K562 (cell line): ENCODE measurements at regions not wholly inside any gene's neighbourhood (a gene's known extent, or its start where the extent isn't known, plus 50 kb on each side); places are given as distances from the start of the nearest gene placed in this dataset.

Experiments
- ATAC-seq: fragments of 200-7000 bp; cut with Tn5 transposase; 3 replicates; pipeline ENCODE4 v1.9.1; 2020; ENCODE audit warnings: moderate library complexity
- BruUV-seq: library from RNA; stranded (reverse); fragments of 400-500 nt; replicated peaks from 2 replicates; lab custom pipeline; 2021; lab: Mats Ljungman, UMichigan
- CTCF ChIA-PET: fragments of 300-600 bp; formaldehyde crosslinking; extraction: SDS; loops from one replicate; lab custom pipeline; 2021; ENCODE audit warnings: low intra/inter-chr PET ratio; lab: Yijun Ruan, JAX
- POLR2A ChIA-PET: fragments of 300-600, 350-650 bp; sonication (Branson Sonifier 250); formaldehyde crosslinking; extraction: SDS; loops from one replicate; lab custom pipeline; 2021; ENCODE audit warnings: antibody characterized with exemption, inconsistent platforms; lab: Yijun Ruan, JAX
- DNase-seq, 4 experiments: peaks; one replicate each; pipeline versions ENCODE4 v3.0.0 to v3.0.0-alpha.2; 2011 to 2018; ENCODE audit warnings: low spot score in 3 of 4, mixed read lengths in 3 of 4; ENCODE audit errors: extremely low read depth in 1 of 4
- FAIRE-seq: peaks from 2 replicates; lab custom pipeline; 2011; peaks lifted over from hg19 to GRCh38; lab: Jason Lieb, UNC
- H2AFZ ChIP-seq: 2 replicates; pipeline ENCODE4 v1.6.0; 2011; ENCODE audit warnings: low read depth, low read length, control low read depth, inconsistent platforms
- H3K27ac ChIP-seq: fragments of 200-600 bp; 3 replicates; pipeline ENCODE4 v1.8.0; 2011; ENCODE audit warnings: low read depth, mild to moderate bottlenecking, control low read depth, inconsistent platforms, low read length, moderate library complexity, mixed read lengths; ENCODE audit errors: extremely low read depth
- H3K27me3 ChIP-seq, 2 experiments: fragments of 300-600 bp in 1 of 2; 2 replicates in 1 of 2; 3 replicates in 1 of 2; pipeline versions ENCODE4 v1.6.0 to v1.8.0; 2011; ENCODE audit warnings: inconsistent platforms in 2 of 2, low read length in 2 of 2, mild to moderate bottlenecking in 1 of 2, mixed read lengths in 1 of 2, moderate library complexity in 1 of 2; ENCODE audit not compliant: control insufficient read depth in 2 of 2, insufficient read depth in 2 of 2
- H3K36me3 ChIP-seq: fragments of 300-600 bp; 3 replicates; pipeline ENCODE4 v1.8.0; 2011; ENCODE audit warnings: mild to moderate bottlenecking, low read length, inconsistent platforms; ENCODE audit not compliant: control insufficient read depth, insufficient read depth
- H3K4me1 ChIP-seq, 2 experiments: fragments of 200-600 bp in 1 of 2; replicated peaks in 1 of 2; 2 replicates in 1 of 2; 3 replicates in 1 of 2; pipeline versions ENCODE4 v1.5.1 to v1.8.0; 2011; ENCODE audit warnings: inconsistent platforms in 2 of 2, low read length in 2 of 2, mild to moderate bottlenecking in 1 of 2, mixed read lengths in 1 of 2, moderate library complexity in 1 of 2; ENCODE audit not compliant: control insufficient read depth in 2 of 2, insufficient read depth in 2 of 2
- H3K4me2 ChIP-seq: 2 replicates; pipeline ENCODE4 v1.6.1; 2011; ENCODE audit warnings: low read length, control low read depth, inconsistent platforms, mixed read lengths; ENCODE audit not compliant: insufficient read depth
- H3K4me3 ChIP-seq: fragments of 200-600 bp; sonication (generic), shearing (Covaris generic); 2 replicates; pipeline ENCODE4 v1.5.1; 2016; ENCODE audit warnings: control low read depth, inconsistent platforms
- H3K79me2 ChIP-seq: fragments of 200-600 bp; 3 replicates; pipeline ENCODE4 v1.8.0; 2011; ENCODE audit warnings: low read length, inconsistent platforms; ENCODE audit not compliant: control insufficient read depth, insufficient read depth
- H3K9ac ChIP-seq, 2 experiments: 2 replicates each; pipeline versions ENCODE4 v1.6.0 to v1.6.1; 2011; ENCODE audit warnings: low read depth in 2 of 2, low read length in 2 of 2, control low read depth in 1 of 2, inconsistent platforms in 1 of 2, mild to moderate bottlenecking in 1 of 2, mixed read lengths in 1 of 2; ENCODE audit not compliant: insufficient read depth in 1 of 2
- H3K9me1 ChIP-seq: one replicate; pipeline ENCODE4 v1.6.0; 2011; ENCODE audit warnings: inconsistent platforms, mild to moderate bottlenecking, low read length, moderate library complexity; ENCODE audit not compliant: control insufficient read depth, insufficient read depth
- H3K9me3 ChIP-seq: replicated peaks from 2 replicates; pipeline ENCODE4 v1.5.1; 2011; ENCODE audit warnings: low read depth, low read length, inconsistent platforms; ENCODE audit not compliant: control insufficient read depth, insufficient read depth
- H4K20me1 ChIP-seq: replicated peaks from 2 replicates; pipeline ENCODE4 v1.6.1; 2011; ENCODE audit warnings: low read length, inconsistent platforms, mixed read lengths; ENCODE audit not compliant: control insufficient read depth, insufficient read depth
- CBFA2T3 ChIP-seq: fragments of 450-650 bp; IDR thresholded peaks from 2 replicates; pipeline ENCODE4 v1.6.1; 2017
- CEBPB ChIP-seq: fragments of 450-650 bp; IDR thresholded peaks from 2 replicates; pipeline ENCODE4 v1.6.1; 2016; ENCODE audit warnings: missing genetic modification characterization, missing compliant biosample characterization
- EGR1 ChIP-seq: fragments of 450-650 bp; conservative IDR thresholded peaks from 2 replicates; pipeline ENCODE4 v1.6.1; 2017; ENCODE audit warnings: mild to moderate bottlenecking
- ELF4 ChIP-seq: fragments of 450-650 bp; formaldehyde crosslinking; IDR thresholded peaks from 2 replicates; pipeline ENCODE4 v1.4.0; 2022; ENCODE audit warnings: missing genetic modification characterization
- FIP1L1 ChIP-seq: fragments of 200-400 bp; formaldehyde crosslinking; IDR thresholded peaks from 2 replicates; pipeline ENCODE4 v1.6.1; 2018; ENCODE audit warnings: mild to moderate bottlenecking, low read depth, low read length; ENCODE audit not compliant: poor library complexity, severe bottlenecking
- HDAC6 ChIP-seq: IDR thresholded peaks from 2 replicates; pipeline ENCODE4 v1.6.1; 2012; ENCODE audit warnings: low read depth, mild to moderate bottlenecking, control low read depth, inconsistent platforms, low read length, moderate library complexity
- KLF6 ChIP-seq: fragments of 250-450 bp; sonication (Bioruptor Pico); IDR thresholded peaks from 2 replicates; pipeline ENCODE4 v1.4.0; 2020; ENCODE audit warnings: mild to moderate bottlenecking, moderate library complexity, borderline replicate concordance
- PATZ1 ChIP-seq: fragments of 250-450 bp; sonication (Bioruptor Pico); IDR thresholded peaks from 2 replicates; pipeline ENCODE4 v1.5.0; 2020; ENCODE audit warnings: mild to moderate bottlenecking, borderline replicate concordance
- PHF8 ChIP-seq: fragments of 200-600 bp; sonication (generic); IDR thresholded peaks from 2 replicates; pipeline ENCODE4 v1.6.1; 2012; ENCODE audit warnings: mixed run types, mild to moderate bottlenecking, inconsistent platforms, low read length, moderate library complexity, borderline replicate concordance
- SUPT5H ChIP-seq: fragments of 450-650 bp; IDR thresholded peaks from 2 replicates; pipeline ENCODE4 v1.6.1; 2016
- ZFX ChIP-seq: sonication (generic); formaldehyde crosslinking; IDR thresholded peaks from 2 replicates; pipeline ENCODE4 v1.8.0; 2022; ENCODE audit warnings: mild to moderate bottlenecking, missing genetic modification reagents, moderate library complexity
- ZNF224 ChIP-seq: sonication (generic); formaldehyde crosslinking; IDR thresholded peaks from 2 replicates; pipeline ENCODE4 v1.8.0; 2022; ENCODE audit warnings: mild to moderate bottlenecking, missing genetic modification reagents
- WGBS: fragments of 100-300 bp; shearing (Covaris generic); methylation state at CpG from one replicate; pipeline ENCODE4 v1.1.6; 2016; ENCODE audit warnings: low coverage, mixed read lengths; ENCODE audit not compliant: insufficient coverage; ENCODE audit errors: missing lambda C conversion rate; 5-methylcytosine and 5-hydroxymethylcytosine counted together
- in situ Hi-C: fragments of 300-500 bp; cut with MboI; formaldehyde crosslinking; loops from 4 replicates; pipeline ENCODE4 v1.15.0; 2018; ENCODE audit warnings: inconsistent platforms, mixed read lengths
- intact Hi-C: fragments of 100-400 bp; cut with micrococcal nuclease; formaldehyde crosslinking; loops from 2 replicates; pipeline ENCODE4 v1.14.2; 2022
- TF ChIP-seq, protein P1 (sequence below), 2 experiments: fragments of 450-650 bp in 1 of 2; sonication (generic) in 1 of 2; formaldehyde crosslinking in 1 of 2; IDR thresholded peaks in 1 of 2; conservative IDR thresholded peaks in 1 of 2; 2 replicates each; pipeline versions ENCODE4 v1.6.1 to v1.8.1; 2016 to 2023; ENCODE audit warnings: mild to moderate bottlenecking in 2 of 2, moderate library complexity in 2 of 2, inconsistent platforms in 1 of 2, missing genetic modification reagents in 1 of 2
- TF ChIP-seq, protein P2 (sequence below), 2 experiments: IDR thresholded peaks in 1 of 2; conservative IDR thresholded peaks in 1 of 2; 2 replicates each; pipeline ENCODE4 v1.6.1; 2016; ENCODE audit warnings: low read depth in 2 of 2, mild to moderate bottlenecking in 1 of 2, missing compliant biosample characterization in 1 of 2, missing genetic modification characterization in 1 of 2, moderate library complexity in 1 of 2
- TF ChIP-seq, protein P3 (sequence below), 2 experiments: fragments of 450-650 bp; IDR thresholded peaks; 2 replicates each; pipeline ENCODE4 v1.6.1; 2016

DNA sequence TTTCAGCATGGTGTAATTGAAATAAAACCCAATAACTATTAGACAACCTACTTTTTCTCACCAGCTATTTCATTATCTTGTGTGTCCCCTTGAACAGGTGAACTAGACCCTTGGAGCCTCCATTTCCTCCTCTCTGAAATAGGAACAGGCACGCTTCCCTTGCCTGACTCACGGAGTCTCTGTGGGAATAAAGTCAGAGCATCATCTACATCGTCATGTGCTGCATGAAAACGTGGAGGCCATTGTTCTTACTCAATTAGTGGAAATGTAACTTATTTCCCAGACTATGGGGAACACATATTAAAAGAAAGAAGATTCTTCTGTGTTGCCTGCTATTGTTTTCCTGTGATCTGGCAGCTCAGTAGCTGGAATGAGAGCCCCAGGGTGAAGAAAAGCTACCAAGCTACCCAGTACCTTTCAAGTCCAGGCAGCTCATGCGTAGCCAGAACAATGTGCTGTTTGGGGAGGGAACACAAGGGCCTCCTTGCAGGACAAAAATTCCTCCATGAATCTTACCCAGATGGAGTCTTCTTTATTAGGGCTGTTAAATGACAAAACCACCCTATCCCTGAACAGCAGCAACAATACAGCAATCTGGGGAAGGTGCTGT is 59.8 kb downstream of the SOX11 start:
- Histone ChIP-seq H3K36me3 (no peaks in the 10 kb centered on the region), H3K4me2 (no peak overlapping the region), H3K27me3 (no peaks in the 10 kb centered on the region), H2AFZ (no peak overlapping the region), H3K9me3 (no peaks in the 10 kb centered on the region; the same call in 1 of the 2 replicates), H3K4me1 (no peaks in the 10 kb centered on the region), H4K20me1 (no peaks in the 10 kb centered on the region), H3K79me2 (no peaks in the 10 kb centered on the region), H3K4me3 (no peak overlapping the region), H3K9ac (no peak overlapping the region), H3K27ac (no peak overlapping the region), H3K9me1 (no peaks in the 10 kb centered on the region)
- FAIRE-seq: no peak
- WGBS: 3% methylated on average over 5 of the region's 5 CpGs
- intact Hi-C loops (no loop called here), in situ Hi-C loops (no loop called here)
- no peak for DNase-seq
- ATAC-seq: no peak
- POLR2A ChIA-PET: no interaction called here
- CTCF ChIA-PET: no interaction called here
- no TSS peak for BruUV-seq
- TF ChIP-seq PHF8: no peak
- TF ChIP-seq ELF4 (CRISPR knock-in tag): no peak
- no peak for TF ChIP-seq KLF6 (CRISPR knock-in tag)
- no peak for TF ChIP-seq ZNF224
- TF ChIP-seq, protein P1, sequence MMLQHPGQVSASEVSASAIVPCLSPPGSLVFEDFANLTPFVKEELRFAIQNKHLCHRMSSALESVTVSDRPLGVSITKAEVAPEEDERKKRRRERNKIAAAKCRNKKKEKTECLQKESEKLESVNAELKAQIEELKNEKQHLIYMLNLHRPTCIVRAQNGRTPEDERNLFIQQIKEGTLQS (IDR thresholded peaks at IDR 0.05): no peak
- TF ChIP-seq, protein P1 (CRISPR knock-in tag; conservative IDR thresholded peaks at IDR 0.05): no peak
- no peak for TF ChIP-seq SUPT5H
- no peak for TF ChIP-seq CBFA2T3
- TF ChIP-seq, protein P2, sequence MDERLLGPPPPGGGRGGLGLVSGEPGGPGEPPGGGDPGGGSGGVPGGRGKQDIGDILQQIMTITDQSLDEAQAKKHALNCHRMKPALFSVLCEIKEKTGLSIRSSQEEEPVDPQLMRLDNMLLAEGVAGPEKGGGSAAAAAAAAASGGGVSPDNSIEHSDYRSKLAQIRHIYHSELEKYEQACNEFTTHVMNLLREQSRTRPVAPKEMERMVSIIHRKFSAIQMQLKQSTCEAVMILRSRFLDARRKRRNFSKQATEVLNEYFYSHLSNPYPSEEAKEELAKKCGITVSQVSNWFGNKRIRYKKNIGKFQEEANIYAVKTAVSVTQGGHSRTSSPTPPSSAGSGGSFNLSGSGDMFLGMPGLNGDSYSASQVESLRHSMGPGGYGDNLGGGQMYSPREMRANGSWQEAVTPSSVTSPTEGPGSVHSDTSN (CRISPR knock-in tag; IDR thresholded peaks at IDR 0.05; ENCODE audit: low read depth): no peak
- TF ChIP-seq, protein P2 (tag; conservative IDR thresholded peaks at IDR 0.05; ENCODE audit: low read depth): no peak
- TF ChIP-seq FIP1L1: no peak
- no peak for TF ChIP-seq HDAC6
- TF ChIP-seq, protein P3, sequence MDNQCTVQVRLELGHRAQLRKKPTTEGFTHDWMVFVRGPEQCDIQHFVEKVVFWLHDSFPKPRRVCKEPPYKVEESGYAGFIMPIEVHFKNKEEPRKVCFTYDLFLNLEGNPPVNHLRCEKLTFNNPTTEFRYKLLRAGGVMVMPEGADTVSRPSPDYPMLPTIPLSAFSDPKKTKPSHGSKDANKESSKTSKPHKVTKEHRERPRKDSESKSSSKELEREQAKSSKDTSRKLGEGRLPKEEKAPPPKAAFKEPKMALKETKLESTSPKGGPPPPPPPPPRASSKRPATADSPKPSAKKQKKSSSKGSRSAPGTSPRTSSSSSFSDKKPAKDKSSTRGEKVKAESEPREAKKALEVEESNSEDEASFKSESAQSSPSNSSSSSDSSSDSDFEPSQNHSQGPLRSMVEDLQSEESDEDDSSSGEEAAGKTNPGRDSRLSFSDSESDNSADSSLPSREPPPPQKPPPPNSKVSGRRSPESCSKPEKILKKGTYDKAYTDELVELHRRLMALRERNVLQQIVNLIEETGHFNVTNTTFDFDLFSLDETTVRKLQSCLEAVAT (IDR thresholded peaks at IDR 0.05): no peak
- TF ChIP-seq PATZ1 (CRISPR knock-in tag): no peak
- no peak for TF ChIP-seq ZFX (CRISPR knock-in tag)
- no peak for TF ChIP-seq CEBPB (tag)
- TF ChIP-seq EGR1: no peak
